ENCODE measurements at regions not wholly inside any gene's neighbourhood (a gene's known extent, or its start where the extent isn't known, plus 50 kb on each side); places are given as distances from the start of the nearest gene placed in this dataset.

- no peak overlapping the region for H3K4me3 ChIP-seq (ENCODE audit: low read length)
- intact Hi-C loops (cut with micrococcal nuclease) = no loop called here
- POLR2A ChIA-PET (ENCODE audit: unreplicated experiment) = no interaction called here
- H3K4me1 ChIP-seq (ENCODE audit: insufficient read depth, low read length) = no peaks in the 10 kb centered on the region
- no peaks in the 10 kb centered on the region for H3K9me2 ChIP-seq (replicated peaks; ENCODE audit: low read length)
- H3K9ac ChIP-seq (ENCODE audit: low read length) = no peak overlapping the region
- no peaks in the 10 kb centered on the region for H3K36me3 ChIP-seq (ENCODE audit: low read depth, low read length)
- no peak overlapping the region for H3K4me2 ChIP-seq (ENCODE audit: low read length)
- H3K27ac ChIP-seq (ENCODE audit: low read length) = no peak overlapping the region
- H3K79me2 ChIP-seq (ENCODE audit: low read length) = no peaks in the 10 kb centered on the region
- no peaks in the 10 kb centered on the region for H3K27me3 ChIP-seq (ENCODE audit: low read length)
- TF ChIP-seq EZH2phosphoT487 (IDR thresholded peaks at IDR 0.05; ENCODE audit: borderline replicate concordance, low read length) = no peak
- no peak for TF ChIP-seq CTCF (conservative IDR thresholded peaks at IDR 0.05; ENCODE audit: low read depth, low read length)
- no peak for TF ChIP-seq EZH2 (IDR thresholded peaks at IDR 0.05; ENCODE audit: low read length, unreplicated experiment)
- H2AFZ ChIP-seq (ENCODE audit: low read length) = no peak overlapping the region
- H3F3A ChIP-seq (ENCODE audit: low read length, unreplicated experiment) = no peaks in the 10 kb centered on the region
- CTCF ChIA-PET = no interaction called here
- H4K20me1 ChIP-seq (ENCODE audit: low read length) = no peaks in the 10 kb centered on the region
- ATAC-seq (no peak), DNase-seq (no peak)
- BruUV-seq (replicated peaks) = no TSS peak
- no peaks in the 10 kb centered on the region for H3K9me3 ChIP-seq (ENCODE audit: low read length)
Measured at GRCh38 chr4:11876104-11876503, 447.4 kb upstream of the HS3ST1 start.

- no peak for DNase-seq
- H3K27me3 ChIP-seq (ENCODE audit: low read length) = no peaks in the 10 kb centered on the region
- no peak overlapping the region for H3K9ac ChIP-seq (ENCODE audit: low read length)
- H3K27ac ChIP-seq (ENCODE audit: low read length) = no peak overlapping the region
- no peaks in the 10 kb centered on the region for H3K9me3 ChIP-seq (ENCODE audit: low read length)
- H3K36me3 ChIP-seq (ENCODE audit: low read depth, low read length) = no peaks in the 10 kb centered on the region
- BruUV-seq (replicated peaks) = no TSS peak
- H3K79me2 ChIP-seq (ENCODE audit: low read length) = no peaks in the 10 kb centered on the region
- ATAC-seq = no peak
- ChIA-PET POLR2A (ENCODE audit: unreplicated experiment) (no interaction called here), CTCF (no interaction called here)
- intact Hi-C loops (cut with micrococcal nuclease) = no loop called here
- H3K4me2 ChIP-seq (ENCODE audit: low read length) = no peak overlapping the region
- no peaks in the 10 kb centered on the region for H3F3A ChIP-seq (ENCODE audit: low read length, unreplicated experiment)
- H3K9me2 ChIP-seq (replicated peaks; ENCODE audit: low read length) = no peaks in the 10 kb centered on the region
- TF ChIP-seq CTCF (conservative IDR thresholded peaks at IDR 0.05; ENCODE audit: low read depth, low read length) (no peak), EZH2phosphoT487 (IDR thresholded peaks at IDR 0.05; ENCODE audit: borderline replicate concordance, low read length) (no peak), EZH2 (IDR thresholded peaks at IDR 0.05; ENCODE audit: low read length, unreplicated experiment) (no peak)
- no peaks in the 10 kb centered on the region for H4K20me1 ChIP-seq (ENCODE audit: low read length)
- no peaks in the 10 kb centered on the region for H3K4me1 ChIP-seq (ENCODE audit: insufficient read depth, low read length)
- H3K4me3 ChIP-seq (ENCODE audit: low read length) = no peak overlapping the region
- no peak overlapping the region for H2AFZ ChIP-seq (ENCODE audit: low read length)
Measured at GRCh38 chr4:11869191-11869870, 440.6 kb upstream of the HS3ST1 start.

GRCh38 chr4:11866391-11866790 lies 437.7 kb upstream of the HS3ST1 start:
- no peak for DNase-seq
- H3K79me2 ChIP-seq (ENCODE audit: low read length) = no peaks in the 10 kb centered on the region
- no peak overlapping the region for H3K9ac ChIP-seq (ENCODE audit: low read length)
- no peak overlapping the region for H2AFZ ChIP-seq (ENCODE audit: low read length)
- ChIA-PET CTCF (no interaction called here), POLR2A (ENCODE audit: unreplicated experiment) (no interaction called here)
- no peaks in the 10 kb centered on the region; the same call in 1 of the 2 replicates for H3K27me3 ChIP-seq (ENCODE audit: low read length)
- no peaks in the 10 kb centered on the region for H3K9me2 ChIP-seq (replicated peaks; ENCODE audit: low read length)
- no TSS peak for BruUV-seq (replicated peaks)
- H3K4me2 ChIP-seq (ENCODE audit: low read length) = no peak overlapping the region
- ATAC-seq = no peak
- H3K4me3 ChIP-seq (ENCODE audit: low read length) = no peak overlapping the region
- no peaks in the 10 kb centered on the region for H3K4me1 ChIP-seq (ENCODE audit: insufficient read depth, low read length)
- no peaks in the 10 kb centered on the region for H3F3A ChIP-seq (ENCODE audit: low read length, unreplicated experiment)
- no peaks in the 10 kb centered on the region for H3K9me3 ChIP-seq (ENCODE audit: low read length)
- TF ChIP-seq CTCF (conservative IDR thresholded peaks at IDR 0.05; ENCODE audit: low read depth, low read length) (no peak), EZH2 (IDR thresholded peaks at IDR 0.05; ENCODE audit: low read length, unreplicated experiment) (no peak), EZH2phosphoT487 (IDR thresholded peaks at IDR 0.05; ENCODE audit: borderline replicate concordance, low read length) (no peak)
- no peaks in the 10 kb centered on the region for H3K36me3 ChIP-seq (ENCODE audit: low read depth, low read length)
- intact Hi-C loops (cut with micrococcal nuclease) = no loop called here
- no peaks in the 10 kb centered on the region for H4K20me1 ChIP-seq (ENCODE audit: low read length)
- no peak overlapping the region for H3K27ac ChIP-seq (ENCODE audit: low read length)

All from PC-3 (cell line).